ENCODE measurements at regions not wholly inside any gene's neighbourhood (a gene's known extent, or its start where the extent isn't known, plus 50 kb on each side); places are given as distances from the start of the nearest gene placed in this dataset.
A peak's percentile ranks its signal among the peaks of the same experiment; 100 is the strongest.

DNA sequence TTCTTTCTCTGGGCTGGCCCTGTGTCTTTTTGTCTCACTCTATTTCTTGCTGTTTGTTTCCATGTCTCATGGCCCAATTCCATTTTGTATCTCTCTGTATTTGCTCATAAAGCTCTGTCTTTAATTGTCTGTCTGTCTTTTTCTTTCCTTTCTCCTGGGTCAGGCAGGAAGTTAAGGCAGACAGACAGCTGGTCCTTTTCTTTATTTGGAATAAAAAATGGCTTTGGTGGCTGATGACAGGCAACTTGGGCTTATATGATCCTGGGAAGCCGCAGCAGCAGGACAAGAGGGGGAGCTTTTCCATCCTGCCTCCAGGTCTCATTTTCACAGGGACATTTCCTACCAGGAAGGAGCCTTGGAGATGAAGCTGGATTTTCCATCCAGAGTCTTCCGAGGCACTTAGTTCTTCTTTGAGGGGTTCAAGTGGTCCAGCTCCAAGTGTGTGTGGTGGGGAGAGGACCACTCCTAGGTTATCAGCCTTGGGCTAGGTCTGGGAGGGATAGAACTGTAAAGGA is 138.7 kb downstream of the TDRD15 start:
- no peak for DNase-seq
- no peaks in the 10 kb centered on the region for H3K27me3 ChIP-seq (ENCODE audit: control insufficient read depth, insufficient read depth, low read length)
- no peak overlapping the region for H3K4me3 ChIP-seq (ENCODE audit: insufficient read depth, low read depth, low read length)
- no peaks in the 10 kb centered on the region for H3K36me3 ChIP-seq (replicated peaks; ENCODE audit: control insufficient read depth, insufficient read depth, low read length)

DNA sequence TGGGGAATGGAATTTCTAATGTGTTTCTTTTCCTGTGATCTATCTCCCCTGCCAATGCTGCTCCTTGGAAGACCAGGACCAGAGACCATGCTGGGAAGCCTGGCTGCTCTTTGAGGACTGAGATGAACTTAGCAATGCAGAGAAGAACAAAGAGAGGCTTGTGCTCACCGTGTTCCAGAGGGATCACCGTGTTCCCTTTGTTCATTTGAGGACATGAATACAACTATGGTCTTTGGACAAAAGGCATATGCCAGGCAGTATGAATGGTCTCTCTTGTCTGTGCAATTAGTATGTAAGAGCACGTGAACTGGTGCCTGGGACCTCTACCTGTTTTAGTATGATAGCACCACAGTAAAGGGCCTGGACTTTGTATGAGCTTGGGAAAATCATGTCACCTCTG is 139.9 kb downstream of the TDRD15 start:
- Histone ChIP-seq H3K4me3 (ENCODE audit: insufficient read depth, low read depth, low read length) (no peak overlapping the region), H3K36me3 (replicated peaks; ENCODE audit: control insufficient read depth, insufficient read depth, low read length) (no peaks in the 10 kb centered on the region), H3K27me3 (ENCODE audit: control insufficient read depth, insufficient read depth, low read length) (no peaks in the 10 kb centered on the region)
- no peak for DNase-seq

DNA sequence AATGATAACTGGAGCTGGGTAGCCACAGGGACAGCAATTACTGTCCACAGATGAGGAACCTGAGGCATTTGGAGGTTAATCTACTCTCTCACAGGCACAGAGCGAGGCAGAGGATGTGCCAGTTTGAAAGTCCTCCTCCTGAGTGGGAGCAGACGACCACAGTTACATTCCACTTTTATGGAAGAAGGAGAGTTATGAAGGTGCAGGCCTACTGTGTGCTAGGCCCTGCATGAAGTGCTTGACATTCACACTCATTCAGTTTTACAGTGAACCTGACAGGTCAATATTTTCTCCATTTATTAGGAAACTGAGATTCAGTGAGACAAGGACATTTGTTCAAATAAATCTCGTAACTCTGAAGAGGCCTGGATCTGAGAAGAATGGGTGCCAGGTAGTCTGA is 142.0 kb downstream of the TDRD15 start:
- Histone ChIP-seq H3K4me3 (ENCODE audit: insufficient read depth, low read depth, low read length) (no peak overlapping the region), H3K36me3 (replicated peaks; ENCODE audit: control insufficient read depth, insufficient read depth, low read length) (no peaks in the 10 kb centered on the region), H3K27me3 (ENCODE audit: control insufficient read depth, insufficient read depth, low read length) (no peaks in the 10 kb centered on the region)
- no peak for DNase-seq

DNA sequence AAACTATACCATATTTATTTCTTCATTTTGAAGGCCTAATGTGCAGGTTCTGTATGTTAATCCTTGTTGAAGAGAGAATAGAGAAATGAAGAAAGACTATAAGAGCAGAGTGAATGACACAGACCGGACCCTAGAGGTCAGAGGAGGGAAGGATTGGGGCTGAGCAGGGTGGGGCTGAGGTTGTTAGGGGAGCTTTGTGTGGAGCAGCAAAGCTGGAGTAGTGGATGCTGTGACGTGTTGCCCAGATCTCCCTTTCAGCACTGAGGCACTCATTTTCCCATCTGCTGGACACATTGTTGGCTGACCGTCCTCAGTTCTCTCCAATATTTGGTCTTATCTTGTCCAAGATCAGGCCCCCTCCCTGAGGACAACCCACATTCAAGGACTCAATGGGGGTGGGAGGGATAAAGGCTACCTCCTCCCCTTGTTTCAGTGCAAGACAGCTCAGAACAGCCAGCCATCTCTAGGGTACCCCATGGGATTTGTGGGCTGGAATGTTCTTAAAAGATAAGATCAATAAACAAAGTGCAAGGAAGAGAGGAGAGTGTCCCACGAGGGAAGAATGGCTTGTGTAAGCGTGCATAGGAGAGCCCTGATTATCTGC is 143.6 kb downstream of the TDRD15 start:
- Histone ChIP-seq H3K36me3 (replicated peaks; ENCODE audit: control insufficient read depth, insufficient read depth, low read length) (no peaks in the 10 kb centered on the region), H3K27me3 (ENCODE audit: control insufficient read depth, insufficient read depth, low read length) (no peaks in the 10 kb centered on the region), H3K4me3 (ENCODE audit: insufficient read depth, low read depth, low read length) (no peak overlapping the region)
- peak; percentile 28 for DNase-seq

DNA sequence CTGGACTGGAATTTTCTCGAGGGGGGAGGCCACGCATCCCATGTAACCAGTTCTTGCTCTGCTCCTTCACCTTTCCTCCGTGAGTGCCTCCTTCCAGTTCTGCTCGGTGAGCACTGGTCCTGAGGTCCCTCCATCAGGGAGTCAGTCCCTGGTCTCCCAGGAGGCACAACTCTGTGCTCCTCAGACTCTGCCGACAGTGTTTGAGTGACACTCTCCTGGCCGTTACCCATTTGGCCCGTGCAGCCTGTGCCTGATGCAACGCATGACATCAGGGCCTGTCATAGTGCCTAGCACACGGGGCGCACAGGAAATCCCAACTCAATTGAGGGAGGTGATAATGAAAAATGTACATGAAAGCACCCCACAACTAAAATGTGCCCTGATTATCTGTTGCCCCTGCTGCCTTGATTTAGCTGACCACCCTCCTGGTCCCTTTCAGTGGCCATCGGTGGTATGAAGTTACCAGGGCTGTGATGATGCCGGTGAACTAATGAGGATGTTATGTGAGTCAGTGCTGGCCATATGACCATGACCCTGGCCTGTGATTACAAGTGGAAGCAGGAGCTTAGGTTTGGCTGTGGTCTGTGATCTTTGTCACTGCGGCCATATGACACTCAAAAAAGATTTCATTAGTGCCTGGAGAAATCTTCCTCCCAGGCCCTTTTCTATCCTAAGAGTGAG is 144.6 kb downstream of the TDRD15 start:
- no peaks in the 10 kb centered on the region for H3K36me3 ChIP-seq (replicated peaks; ENCODE audit: control insufficient read depth, insufficient read depth, low read length)
- H3K27me3 ChIP-seq (ENCODE audit: control insufficient read depth, insufficient read depth, low read length) = no peaks in the 10 kb centered on the region
- no peak for DNase-seq
- no peak overlapping the region for H3K4me3 ChIP-seq (ENCODE audit: insufficient read depth, low read depth, low read length)

DNA sequence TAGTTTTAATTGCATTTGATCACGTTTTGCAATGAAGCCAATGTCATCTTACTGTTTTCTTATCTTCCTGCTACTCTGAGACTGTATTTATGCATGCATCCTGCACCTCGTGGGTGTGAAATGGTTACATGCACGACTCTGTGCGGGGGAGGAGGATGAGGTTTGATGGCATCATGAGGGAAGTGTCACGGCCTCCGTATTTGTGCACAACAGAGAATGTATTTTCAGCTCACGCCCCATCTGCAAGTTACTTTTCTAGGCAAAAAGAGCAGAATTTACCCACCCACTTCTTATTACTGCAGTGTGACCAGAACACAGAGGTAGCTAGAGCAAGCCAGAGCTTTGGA is 145.1 kb downstream of the TDRD15 start:
- Histone ChIP-seq H3K36me3 (replicated peaks; ENCODE audit: control insufficient read depth, insufficient read depth, low read length) (no peaks in the 10 kb centered on the region), H3K4me3 (ENCODE audit: insufficient read depth, low read depth, low read length) (no peak overlapping the region), H3K27me3 (ENCODE audit: control insufficient read depth, insufficient read depth, low read length) (no peaks in the 10 kb centered on the region)
- DNase-seq = no peak

DNA sequence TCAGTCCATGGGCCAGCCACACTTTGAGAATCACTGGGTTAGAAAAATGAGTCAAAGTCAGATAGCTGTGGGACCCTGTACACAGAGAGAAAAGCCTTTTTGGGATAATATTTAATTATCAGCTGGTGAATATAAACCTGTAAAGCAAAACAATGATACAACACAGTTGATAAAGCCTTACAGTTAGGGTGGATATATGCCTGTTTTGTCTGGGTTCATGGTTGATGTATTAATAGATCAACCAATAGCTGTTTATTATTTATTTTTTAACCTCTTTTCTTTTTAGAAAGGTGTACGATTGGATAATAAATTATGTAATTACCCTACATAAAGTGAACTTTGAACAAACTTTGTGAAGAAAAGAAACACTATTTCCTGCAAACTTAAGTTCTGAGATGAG is 145.6 kb downstream of the TDRD15 start:
- DNase-seq = no peak
- Histone ChIP-seq H3K36me3 (replicated peaks; ENCODE audit: control insufficient read depth, insufficient read depth, low read length) (no peaks in the 10 kb centered on the region), H3K27me3 (ENCODE audit: control insufficient read depth, insufficient read depth, low read length) (no peaks in the 10 kb centered on the region), H3K4me3 (ENCODE audit: insufficient read depth, low read depth, low read length) (no peak overlapping the region)

DNA sequence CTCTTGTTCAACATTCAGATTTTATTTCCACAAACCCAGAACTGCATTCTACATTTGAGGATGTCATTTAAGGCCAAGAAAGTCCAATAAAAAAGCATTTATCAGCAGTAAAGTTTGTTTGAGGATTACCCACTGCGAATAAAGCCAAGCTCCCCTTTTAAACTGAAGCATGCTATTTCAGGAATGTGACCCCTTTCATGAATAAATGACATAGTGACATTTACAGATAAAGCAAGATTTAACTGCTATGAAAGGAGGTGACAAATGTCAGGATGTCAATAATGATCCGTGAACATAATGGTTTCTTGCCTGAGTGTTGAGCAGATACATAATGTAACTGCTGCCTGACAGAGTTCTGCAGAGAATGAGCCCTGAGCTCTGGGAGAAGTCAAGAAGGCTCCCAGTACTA is 146.3 kb downstream of the TDRD15 start:
- no peak for DNase-seq
- H3K36me3 ChIP-seq (replicated peaks; ENCODE audit: control insufficient read depth, insufficient read depth, low read length) = no peaks in the 10 kb centered on the region
- no peaks in the 10 kb centered on the region for H3K27me3 ChIP-seq (ENCODE audit: control insufficient read depth, insufficient read depth, low read length)
- no peak overlapping the region for H3K4me3 ChIP-seq (ENCODE audit: insufficient read depth, low read depth, low read length)

DNA sequence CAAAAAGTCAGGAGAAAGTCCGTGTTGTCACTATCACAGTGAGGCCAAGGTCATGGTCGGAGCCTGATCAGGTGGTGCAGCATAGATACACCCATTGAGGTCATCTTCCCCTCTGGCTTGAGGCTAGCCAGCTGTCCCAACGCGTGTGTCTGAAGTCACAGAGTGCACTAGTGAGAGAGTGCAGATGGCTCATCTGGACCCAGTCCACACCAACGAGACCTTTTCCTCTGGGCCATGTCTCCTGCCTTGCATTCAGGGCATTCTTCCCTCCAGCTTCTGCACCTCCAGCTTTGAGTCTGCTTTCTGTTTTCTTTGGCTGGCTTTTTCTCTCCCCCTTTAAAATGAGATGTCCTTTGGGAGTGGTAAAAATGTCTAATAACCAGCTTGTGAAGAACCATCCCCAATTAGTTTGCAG is 146.9 kb downstream of the TDRD15 start:
- Histone ChIP-seq H3K27me3 (ENCODE audit: control insufficient read depth, insufficient read depth, low read length) (no peaks in the 10 kb centered on the region), H3K36me3 (replicated peaks; ENCODE audit: control insufficient read depth, insufficient read depth, low read length) (no peaks in the 10 kb centered on the region), H3K4me3 (ENCODE audit: insufficient read depth, low read depth, low read length) (no peak overlapping the region)
- DNase-seq = no peak

DNA sequence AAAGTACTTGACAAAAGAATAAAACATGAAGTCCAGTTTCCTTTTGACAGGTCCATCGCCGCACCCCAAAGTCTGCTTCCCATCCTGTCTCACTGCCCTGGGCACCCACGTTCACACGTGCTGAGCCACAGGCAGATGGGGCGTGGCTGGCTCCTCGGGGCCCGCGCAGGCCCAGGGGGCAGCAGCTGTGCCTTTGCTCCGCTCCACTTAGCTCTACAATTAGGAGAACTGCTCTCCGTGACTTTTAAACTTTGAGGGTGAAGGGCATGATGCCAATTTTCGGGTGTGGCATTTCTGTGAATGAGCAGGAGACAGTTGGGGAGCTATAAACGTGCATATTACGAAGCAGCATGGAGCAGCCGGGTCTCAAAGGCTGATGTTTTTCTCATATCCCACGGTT is 152.4 kb downstream of the TDRD15 start:
- Histone ChIP-seq H3K36me3 (replicated peaks; ENCODE audit: control insufficient read depth, insufficient read depth, low read length) (no peaks in the 10 kb centered on the region), H3K27me3 (ENCODE audit: control insufficient read depth, insufficient read depth, low read length) (no peaks in the 10 kb centered on the region), H3K4me3 (ENCODE audit: insufficient read depth, low read depth, low read length) (no peak overlapping the region)
- no peak for DNase-seq

DNA sequence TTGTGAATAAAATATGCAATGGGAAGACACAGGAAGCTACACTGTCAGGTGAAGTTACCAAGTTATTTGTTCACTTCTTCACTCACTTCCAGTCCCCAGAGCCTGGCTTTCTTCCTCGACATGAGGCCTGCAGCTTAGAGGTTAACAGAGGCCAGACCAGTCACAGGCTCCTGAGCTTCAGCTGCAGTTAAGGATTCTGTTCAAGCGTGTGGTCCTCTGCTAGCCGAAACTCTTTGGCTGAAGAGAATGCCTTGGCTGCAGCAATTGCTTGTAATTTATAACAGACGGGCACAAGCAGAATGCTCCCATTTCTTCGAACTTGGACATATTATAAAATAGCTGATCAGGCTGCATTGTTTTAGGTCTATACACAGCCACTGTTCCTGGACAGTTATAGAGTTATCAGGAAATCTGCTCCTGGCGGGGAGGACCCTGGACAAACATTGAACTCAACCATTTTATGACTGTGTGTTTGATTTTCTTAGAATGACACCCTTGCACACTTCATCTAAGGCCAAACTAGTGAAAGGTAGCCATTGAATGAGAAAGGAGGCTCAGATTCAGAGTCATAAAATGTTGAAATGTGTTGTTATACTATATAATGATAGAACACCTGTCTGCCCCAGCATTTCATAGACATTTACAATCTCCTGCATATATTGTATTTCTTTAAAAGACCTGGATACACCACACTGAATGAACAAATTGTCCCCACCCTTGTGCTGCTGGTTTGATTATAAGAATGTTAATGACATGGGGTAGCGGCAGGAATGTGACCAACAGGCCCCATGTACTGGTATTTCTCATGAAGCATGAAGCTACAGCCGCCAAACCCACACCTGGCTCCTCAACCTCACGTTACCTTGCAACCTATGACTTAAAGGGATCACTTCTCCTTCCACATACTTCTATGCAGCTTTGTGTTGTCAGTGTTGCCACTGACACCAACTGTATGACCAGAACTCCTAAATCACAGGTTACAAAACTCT is 153.6 kb downstream of the TDRD15 start:
- no peak for DNase-seq
- no peaks in the 10 kb centered on the region for H3K36me3 ChIP-seq (replicated peaks; ENCODE audit: control insufficient read depth, insufficient read depth, low read length)
- H3K4me3 ChIP-seq (ENCODE audit: insufficient read depth, low read depth, low read length) = no peak overlapping the region
- H3K27me3 ChIP-seq (ENCODE audit: control insufficient read depth, insufficient read depth, low read length) = no peaks in the 10 kb centered on the region

DNA sequence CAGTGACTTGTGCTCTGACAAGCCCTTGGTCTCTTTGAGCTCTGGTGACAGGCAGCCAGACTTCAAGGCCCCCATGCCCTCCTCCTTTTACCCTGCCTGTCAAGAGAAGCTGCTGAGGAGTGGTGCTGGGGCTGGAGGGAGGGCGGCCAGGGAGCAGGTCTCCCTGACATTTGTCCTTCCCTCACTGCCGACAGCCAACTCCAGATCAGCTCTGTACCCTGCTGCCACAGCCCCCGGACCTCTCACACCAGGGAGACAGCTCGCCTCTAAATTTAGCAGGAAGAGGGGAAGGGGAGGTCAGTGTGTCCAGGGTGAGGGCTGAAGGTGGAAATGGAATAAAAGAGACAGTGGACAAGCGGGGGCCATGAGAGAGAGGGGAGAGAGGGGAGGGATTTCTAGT is 155.8 kb downstream of the TDRD15 start:
- Histone ChIP-seq H3K27me3 (ENCODE audit: control insufficient read depth, insufficient read depth, low read length) (no peaks in the 10 kb centered on the region), H3K36me3 (replicated peaks; ENCODE audit: control insufficient read depth, insufficient read depth, low read length) (no peaks in the 10 kb centered on the region), H3K4me3 (ENCODE audit: insufficient read depth, low read depth, low read length) (no peak overlapping the region)
- peak; percentile 27 for DNase-seq

DNA sequence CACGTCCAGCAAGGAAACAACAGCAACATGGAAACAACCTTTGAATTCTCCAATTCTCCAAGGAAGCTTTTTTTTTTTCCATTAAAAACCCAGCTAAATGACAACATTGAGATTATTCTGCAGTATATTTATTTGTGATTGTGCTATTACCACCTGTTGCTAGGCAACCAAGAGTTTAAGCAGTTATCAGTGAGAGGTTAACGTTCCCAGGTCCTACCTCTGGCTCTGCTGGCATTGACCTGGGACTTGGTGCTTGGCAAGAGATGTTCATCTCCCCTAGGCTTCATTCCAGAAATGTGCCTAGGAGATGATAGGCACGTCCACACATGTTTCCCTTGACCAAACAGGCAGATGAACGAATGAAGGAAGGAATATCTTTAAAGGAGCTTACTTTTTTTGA is 157.0 kb downstream of the TDRD15 start:
- DNase-seq = no peak
- H3K27me3 ChIP-seq (ENCODE audit: control insufficient read depth, insufficient read depth, low read length) = no peaks in the 10 kb centered on the region
- no peak overlapping the region for H3K4me3 ChIP-seq (ENCODE audit: insufficient read depth, low read depth, low read length)
- H3K36me3 ChIP-seq (replicated peaks; ENCODE audit: control insufficient read depth, insufficient read depth, low read length) = no peaks in the 10 kb centered on the region

DNA sequence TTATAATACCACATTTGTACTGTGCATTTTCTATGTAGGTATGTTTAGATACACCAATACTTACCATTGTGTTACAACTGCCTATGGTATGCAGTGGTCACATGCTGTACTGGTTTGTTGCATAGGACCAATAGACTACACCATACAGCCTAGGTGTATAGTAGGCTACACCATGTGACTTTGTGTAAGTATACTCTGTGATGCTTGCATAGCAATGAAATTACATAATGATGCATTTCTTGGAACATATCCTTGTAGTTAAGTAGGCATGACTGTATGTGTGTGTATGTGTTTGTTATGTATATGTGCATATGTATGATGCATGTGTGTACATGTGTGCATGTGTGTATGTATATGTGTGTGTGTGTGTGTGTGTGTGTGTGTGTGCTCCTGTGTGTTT is 157.6 kb downstream of the TDRD15 start:
- H3K4me3 ChIP-seq (ENCODE audit: insufficient read depth, low read depth, low read length) = no peak overlapping the region
- no peaks in the 10 kb centered on the region for H3K36me3 ChIP-seq (replicated peaks; ENCODE audit: control insufficient read depth, insufficient read depth, low read length)
- no peaks in the 10 kb centered on the region for H3K27me3 ChIP-seq (ENCODE audit: control insufficient read depth, insufficient read depth, low read length)
- DNase-seq = no peak

Measured in H7 (cell line).